ENCODE measurements at regions not wholly inside any gene's neighbourhood (a gene's known extent, or its start where the extent isn't known, plus 50 kb on each side); places are given as distances from the start of the nearest gene placed in this dataset.

DNA sequence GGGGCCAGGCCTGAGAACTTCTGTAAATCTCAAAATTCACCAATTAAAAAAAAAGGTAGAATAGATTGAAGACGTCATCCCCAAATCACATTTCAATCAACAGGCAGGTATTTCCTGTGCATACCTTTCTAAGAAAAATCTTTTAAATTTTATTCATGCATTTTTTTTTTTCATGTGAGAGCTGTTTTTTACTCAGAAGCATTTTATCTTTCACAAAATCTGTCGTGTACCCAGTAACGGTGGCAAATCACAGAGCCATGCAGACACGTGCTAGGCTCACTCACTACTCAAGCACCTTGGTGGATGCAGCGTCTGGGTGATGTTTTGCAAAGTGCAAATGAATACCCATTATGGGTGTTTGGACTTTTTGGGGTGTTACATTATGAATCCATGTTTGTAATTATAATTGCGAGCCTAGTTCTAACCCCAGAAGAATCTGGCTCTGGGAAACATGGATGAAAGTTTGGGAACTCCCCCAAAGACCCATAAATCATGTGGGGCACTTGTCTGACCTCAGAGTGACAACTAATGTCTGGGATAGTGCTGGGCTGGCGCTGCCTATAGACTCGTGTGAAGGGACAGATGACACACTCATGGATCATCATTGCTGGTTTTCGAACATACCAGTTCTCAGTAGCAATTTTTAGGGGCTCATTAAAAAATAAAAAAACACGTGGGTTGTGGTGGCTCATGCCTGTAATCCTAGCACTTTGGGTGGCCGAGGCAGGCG is 335.2 kb downstream of the LPIN1 start:
- TF ChIP-seq POLR2AphosphoS5 (IDR thresholded peaks at IDR 0.05; ENCODE audit: insufficient read depth, low read depth, low read length) (no peak), EZH2 (IDR thresholded peaks at IDR 0.05; ENCODE audit: borderline replicate concordance, low read depth, low read length, severe bottlenecking) (no peak), POLR2A (IDR thresholded peaks at IDR 0.05; ENCODE audit: low read depth, low read length) (no peak), MYC (IDR thresholded peaks at IDR 0.05; ENCODE audit: low read depth, low read length) (no peak)
- TF ChIP-seq, protein P1, sequence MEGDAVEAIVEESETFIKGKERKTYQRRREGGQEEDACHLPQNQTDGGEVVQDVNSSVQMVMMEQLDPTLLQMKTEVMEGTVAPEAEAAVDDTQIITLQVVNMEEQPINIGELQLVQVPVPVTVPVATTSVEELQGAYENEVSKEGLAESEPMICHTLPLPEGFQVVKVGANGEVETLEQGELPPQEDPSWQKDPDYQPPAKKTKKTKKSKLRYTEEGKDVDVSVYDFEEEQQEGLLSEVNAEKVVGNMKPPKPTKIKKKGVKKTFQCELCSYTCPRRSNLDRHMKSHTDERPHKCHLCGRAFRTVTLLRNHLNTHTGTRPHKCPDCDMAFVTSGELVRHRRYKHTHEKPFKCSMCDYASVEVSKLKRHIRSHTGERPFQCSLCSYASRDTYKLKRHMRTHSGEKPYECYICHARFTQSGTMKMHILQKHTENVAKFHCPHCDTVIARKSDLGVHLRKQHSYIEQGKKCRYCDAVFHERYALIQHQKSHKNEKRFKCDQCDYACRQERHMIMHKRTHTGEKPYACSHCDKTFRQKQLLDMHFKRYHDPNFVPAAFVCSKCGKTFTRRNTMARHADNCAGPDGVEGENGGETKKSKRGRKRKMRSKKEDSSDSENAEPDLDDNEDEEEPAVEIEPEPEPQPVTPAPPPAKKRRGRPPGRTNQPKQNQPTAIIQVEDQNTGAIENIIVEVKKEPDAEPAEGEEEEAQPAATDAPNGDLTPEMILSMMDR (IDR thresholded peaks at IDR 0.05; ENCODE audit: extremely low read depth in 1 of 2, insufficient read depth in 1 of 2, low read depth in 1 of 2, low read length in 2 of 2): no peak

Measured in endothelial cell of umbilical vein (primary cell).